Stimulated activated CD4-positive, alpha-beta T cell treated with anti-CD3 and anti-CD28 coated beads, Interleukin-1b, Interleukin-23, amount 100 ng/mL, for 4 hours (primary cell): ENCODE measurements at regions not wholly inside any gene's neighbourhood (a gene's known extent, or its start where the extent isn't known, plus 50 kb on each side); places are given as distances from the start of the nearest gene placed in this dataset.
"Not testable (repeated sequence)": the region's sequence is repeated elsewhere in the genome, so short reads cannot be mapped to it uniquely, and the experiment has no call there.

Experiments
- DNase-seq, 2 donors: peaks; one replicate each; pipeline ENCODE4 v3.0.0-alpha.2; 2020; ENCODE audit warnings: low read depth in 2 of 2

DNA sequence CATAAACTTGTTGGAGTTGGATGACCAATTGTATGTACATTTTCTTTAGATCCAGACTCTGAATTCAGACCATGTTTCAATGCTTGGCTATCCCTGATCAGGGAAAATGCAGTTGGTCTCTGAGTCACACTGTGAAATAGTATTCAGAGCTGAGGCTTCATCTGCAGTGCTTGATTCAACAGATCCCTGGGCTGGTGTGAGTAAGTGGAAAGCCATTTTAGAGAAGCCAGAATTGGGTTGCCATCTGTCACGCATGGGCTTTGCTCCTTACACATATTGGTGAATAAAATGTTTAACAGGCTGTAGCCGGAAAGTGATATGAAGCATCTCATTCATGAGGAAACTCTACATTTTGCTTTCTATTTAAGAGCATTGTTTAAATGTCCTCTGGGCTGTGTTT, 50.0 kb upstream of the ACYP2 start:
- DNase-seq: no peak

DNA sequence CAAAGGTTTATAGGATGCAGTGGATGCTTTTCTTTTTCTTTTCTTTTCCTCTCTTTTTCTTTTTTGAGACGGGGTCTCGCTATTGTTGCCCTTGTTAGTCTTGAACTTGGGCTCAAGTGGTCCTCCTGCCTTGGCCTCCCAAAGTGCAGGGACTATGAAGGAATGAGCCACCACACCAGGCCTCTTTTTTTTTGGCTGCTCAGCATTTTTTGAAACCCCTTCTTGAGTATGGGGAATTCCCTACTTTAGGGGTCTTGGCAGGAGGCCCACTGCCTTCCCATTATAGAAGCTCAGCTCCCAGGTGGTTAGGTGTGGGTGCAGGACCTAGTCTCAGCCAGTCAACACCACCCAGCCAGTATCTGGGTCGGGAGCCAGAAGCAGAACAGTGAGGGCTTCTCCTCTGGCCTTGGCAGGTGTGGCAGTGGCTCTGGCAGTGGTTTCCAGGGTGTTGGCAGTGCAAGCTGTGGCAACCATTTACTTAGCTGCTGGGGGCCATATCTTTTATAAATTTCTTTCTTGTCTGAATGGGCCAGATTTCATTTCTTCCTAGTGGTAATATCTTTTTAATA, 51.4 kb upstream of the ACYP2 start:
- DNase-seq: no peak

DNA sequence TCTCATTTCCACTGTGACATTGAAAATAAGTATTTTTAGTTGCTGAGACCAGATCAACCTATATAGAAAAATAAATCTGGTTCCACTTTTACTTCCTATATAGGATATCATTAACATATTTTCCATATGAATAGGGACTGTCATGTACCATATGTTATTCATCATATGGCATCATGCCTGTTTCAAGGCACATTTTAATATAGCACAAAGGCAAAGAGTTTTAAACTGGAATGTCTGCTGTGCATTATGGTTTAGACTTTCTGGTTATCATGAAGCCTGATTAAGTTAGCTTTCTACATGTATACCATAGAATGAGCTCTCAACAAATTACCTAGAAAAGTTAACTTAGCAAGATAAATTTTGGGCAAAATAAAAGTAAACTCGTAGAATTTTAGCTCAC, 53.0 kb upstream of the ACYP2 start:
- DNase-seq: no peak

DNA sequence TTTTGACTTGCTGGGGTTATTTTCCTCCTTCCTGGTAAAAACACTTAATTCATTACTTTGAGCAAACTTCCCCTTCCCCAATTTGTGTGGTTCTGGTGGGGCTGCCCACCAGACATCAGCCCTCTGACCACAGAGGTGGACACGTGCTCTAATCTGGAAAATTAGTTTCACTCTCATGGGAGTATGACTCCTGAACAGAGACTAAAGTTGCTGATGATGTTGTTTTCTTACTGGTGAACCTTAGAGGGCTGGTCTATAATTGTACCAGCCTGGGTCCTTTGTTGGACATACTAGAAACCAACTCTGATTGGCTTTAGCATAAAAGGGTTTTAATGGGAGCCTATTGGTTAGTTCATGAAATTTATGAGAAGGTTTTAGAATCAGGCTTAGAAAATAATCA, 54.1 kb upstream of the ACYP2 start:
- no peak for DNase-seq

DNA sequence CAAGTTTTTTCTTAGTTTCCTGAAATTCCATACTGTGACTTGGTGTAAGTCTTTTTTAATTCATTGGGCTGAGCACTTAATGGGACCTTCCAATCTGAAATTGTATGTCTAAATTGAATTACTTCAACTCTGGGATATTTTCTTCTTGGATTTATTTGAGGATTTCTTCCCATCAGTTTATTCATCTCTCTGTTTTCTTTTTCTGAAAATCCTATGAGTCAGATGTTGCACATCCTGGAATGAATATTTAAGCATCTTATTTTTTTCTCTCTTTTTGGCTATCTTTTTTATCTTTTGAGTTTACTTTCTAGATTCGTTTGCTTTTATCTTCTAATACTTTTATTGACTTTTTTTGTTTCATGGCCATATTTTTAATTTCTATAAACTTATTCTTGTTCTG, 55.4 kb upstream of the ACYP2 start:
- no peak for DNase-seq

DNA sequence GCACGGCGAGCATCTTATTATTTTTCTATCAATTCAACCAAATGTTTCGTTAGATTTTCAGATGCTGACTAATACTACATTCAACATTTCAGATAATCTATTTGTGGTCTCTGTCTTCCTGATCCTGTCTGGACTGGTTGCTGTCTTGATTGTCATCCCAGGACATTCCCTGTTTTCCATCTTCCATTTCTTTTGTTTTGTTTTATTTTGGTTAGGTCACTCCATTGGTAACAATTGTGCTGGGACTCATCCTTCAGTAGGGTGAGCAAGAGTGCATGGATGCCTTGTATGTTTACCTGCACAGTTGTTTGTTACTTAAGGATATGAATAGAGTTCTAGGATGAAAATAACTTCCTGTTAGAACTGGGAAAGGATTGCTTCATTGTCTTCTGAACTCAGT, 55.9 kb upstream of the ACYP2 start:
- no peak for DNase-seq

DNA sequence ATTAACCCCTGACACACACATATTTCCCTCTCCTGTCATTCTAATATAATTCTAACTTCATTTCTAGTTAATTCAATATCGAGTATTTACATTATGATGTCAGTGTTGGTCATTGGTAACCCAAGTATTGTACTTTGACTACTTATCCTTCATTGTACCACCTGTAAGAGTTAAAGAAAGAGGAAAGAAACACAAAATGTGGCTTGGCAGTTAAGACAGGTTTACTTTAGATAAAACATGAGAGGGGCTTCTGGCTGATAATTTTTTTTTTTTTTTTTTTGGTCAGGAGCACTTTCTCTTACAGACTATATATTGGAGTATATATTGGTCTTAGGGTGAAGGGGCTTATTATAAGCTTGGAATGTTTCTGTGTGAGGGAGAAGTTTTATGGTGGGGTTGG, 57.0 kb upstream of the ACYP2 start:
- no peak for DNase-seq

DNA sequence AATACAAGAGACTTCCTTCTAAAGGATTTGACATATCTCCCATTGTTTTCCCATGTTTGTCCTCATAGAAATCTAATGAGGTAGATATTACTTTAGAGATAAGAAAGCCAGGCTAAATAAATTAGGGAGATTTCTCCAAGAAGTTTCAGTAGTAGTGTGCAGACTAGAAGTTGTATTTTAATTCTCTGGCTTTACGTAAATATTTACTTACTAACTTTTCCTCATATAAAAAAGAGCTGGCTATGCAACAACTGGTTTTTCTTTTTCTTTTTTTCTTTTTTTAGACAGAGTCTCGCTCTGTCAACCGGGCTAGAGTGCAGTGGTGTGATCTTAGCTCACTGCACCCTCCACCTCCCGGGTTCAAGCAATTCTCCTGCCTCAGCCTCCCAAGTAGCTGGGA, 60.6 kb upstream of the ACYP2 start:
- DNase-seq: no peak

DNA sequence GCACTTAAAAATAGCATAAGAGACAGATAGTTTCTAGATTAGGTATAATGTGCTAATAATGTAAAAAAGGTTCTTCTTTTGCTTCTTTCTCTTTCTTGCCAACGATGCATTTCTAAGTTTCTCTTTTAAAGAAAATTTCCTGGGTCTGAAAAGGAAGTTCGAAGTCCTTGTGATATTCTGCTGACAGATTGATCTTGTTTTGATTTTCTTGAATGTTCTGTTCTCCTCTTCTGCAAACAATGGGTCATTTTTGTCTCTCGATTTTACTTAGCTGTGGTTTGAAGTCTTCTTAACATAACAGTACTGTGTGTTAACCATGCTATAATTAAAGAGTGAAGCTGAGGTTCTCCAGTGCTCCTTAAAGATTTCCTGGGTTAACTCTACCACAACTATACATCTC, 61.1 kb upstream of the ACYP2 start:
- no peak for DNase-seq

DNA sequence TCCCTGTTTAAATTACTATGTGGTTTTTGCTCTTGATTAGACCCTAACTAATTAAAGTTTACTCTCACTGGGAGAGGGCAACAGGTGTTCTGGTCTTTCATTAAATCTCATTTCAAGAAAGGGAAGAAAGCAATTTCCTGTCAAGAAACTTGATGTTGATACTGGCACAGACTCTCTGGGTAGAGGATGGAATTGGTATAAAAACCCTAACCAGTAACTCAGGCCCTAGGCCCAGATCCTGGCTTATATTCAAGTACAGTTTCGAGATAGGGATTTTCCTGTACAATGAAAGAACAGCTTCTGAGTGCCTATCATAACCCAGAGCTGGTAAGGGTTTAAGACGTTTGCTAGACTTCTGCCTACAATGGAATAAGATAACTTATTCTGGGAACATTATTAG, 61.6 kb upstream of the ACYP2 start:
- no peak for DNase-seq

DNA sequence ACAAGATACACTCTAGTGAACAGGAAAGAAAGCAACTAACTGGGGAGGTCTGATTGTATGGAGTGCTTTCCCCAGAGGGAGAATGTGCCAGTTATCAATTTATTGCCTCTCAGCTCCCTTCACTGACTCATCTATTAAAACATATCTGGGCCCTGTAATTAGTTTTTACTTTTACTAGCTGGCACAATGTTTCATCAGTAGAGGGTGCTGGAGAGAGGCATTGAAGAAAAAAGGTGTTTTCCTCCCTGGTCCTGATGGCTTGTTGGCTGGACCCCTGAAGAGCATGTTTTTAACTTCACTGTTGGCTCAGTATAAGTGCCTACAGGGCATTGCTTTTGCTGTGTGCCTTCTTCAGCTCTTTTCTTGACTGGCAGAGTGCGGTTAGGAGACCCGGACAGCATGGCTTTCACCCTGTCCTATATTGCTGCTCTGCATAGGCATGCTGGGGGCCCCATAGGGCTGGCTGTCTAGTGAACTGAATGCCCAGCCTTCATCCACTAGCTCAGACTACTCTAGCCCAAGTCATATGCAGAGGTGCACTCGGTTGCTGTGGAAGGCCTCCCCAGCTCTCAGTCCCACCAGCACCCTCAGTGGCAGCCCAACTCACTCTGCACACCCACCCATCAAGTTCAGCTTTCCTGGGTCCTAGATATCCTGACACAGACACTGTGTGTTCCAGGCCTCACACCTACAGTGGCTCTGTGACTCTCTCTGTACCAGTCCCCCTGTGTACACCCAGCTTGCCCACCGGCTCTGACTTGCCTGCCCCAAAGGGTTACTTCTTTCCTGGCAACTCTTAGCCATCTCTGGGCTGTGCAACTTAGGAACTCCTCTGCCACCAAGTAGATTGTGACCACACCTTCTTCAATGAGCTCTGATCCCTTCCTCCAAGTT, 62.3 kb upstream of the ACYP2 start:
- DNase-seq: no peak

DNA sequence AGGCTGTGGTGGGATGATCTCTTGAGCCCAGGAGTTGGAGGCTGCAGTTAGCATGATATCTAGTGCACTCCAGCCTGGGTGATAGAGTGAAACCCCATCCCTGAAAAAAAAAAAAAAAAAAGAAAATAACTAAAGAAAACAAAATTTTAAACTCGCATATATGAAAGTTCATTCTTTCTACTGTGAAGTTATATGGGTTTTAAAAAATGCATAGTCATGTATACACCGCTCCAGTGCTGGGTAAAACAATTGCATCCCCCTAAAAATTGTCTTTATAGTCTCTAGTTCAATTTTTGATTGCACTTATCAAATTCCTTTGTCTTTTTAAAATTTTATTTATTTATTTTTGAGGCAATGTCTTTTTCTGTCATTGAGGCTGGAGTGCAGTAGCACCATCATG, 65.0 kb upstream of the ACYP2 start:
- no peak for DNase-seq

DNA sequence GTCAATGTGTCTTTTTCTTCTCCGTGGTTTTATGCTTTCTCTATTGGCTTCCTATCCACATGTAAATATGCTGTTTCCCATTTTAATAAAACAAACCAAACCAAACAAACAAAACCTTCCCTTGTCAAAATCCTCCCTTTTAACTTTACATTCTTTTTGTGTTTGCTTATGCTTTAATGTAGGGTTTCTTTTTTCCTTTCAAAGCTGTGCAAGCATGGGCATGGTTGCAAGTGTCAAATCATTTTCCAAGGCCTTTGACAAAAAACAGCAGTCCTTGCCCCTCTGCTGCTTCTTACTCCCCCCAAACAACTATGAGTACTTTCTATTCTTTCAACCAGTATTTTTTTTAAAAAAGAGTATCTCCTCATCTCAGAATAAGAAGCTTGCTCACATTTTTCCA, 66.0 kb upstream of the ACYP2 start:
- DNase-seq: no peak

DNA sequence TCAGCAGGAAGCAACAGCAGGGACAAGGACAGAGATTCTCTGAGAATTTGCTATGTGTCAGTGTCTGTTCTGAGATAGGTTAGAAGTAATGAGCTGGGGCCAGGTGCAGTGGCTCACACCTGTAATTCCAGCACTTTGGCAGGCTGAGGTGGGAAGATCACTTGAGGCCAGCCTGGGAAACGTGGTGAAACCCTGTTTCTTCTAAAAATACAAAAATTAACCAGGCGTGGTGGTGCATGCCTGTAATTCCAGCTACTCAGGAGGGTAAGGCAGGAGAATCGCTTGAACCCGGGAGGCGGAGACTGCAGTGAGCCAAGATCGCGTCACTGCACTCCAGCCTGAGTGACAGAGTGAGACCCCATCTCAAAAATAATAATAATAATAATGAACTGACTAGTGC, 66.5 kb upstream of the ACYP2 start:
- not testable (repeated sequence) for DNase-seq

DNA sequence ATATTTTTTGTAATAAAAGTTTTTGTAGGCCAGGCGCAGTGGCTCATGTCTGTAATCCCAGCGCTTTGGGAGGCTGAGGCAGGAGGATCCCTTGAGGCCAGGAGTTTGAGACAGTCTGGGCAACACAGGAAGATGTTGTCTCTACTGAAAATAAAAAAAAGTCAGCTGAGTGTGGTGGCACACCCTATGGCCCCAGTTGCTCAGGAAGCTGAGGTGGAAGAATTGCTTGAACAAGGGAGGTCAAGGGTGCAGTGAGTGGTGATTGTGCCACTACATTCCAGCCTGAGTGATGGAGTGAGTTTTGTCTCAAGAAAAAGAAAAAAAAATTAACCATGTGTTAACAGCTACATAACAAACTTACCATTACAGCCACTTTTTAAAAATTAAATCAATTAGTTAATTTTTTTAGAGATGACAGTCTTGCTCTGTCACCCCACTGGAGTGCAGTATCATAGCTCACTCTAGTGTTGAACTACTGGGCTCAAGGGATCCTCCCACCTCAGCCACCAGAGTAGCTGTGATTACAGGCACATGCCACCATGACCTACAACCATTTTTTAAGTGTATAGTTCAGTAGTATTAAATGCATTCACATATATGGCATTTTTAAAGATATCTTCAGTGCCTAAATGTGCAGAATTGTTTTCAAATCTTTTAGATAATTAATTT, 67.2 kb upstream of the ACYP2 start:
- DNase-seq: no peak

DNA sequence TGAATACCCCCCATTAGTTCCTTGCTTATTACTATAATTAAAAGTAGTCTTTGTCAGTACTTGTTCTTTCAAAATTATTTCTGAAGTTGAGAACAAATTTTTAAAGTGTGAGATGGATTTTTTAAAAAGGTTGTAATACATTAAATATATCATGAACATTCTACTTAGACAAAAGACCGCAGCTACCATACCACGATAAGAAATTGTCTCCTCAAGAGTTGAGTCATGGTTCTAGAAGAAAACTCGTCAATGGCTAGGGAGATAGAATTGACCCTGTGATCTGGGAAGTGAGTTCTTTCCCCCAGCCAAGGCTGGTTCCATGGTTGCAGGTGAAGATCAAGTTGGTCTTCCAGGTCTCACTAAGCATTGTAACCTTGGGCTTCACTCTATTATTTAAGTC, 67.8 kb upstream of the ACYP2 start:
- DNase-seq: no peak

DNA sequence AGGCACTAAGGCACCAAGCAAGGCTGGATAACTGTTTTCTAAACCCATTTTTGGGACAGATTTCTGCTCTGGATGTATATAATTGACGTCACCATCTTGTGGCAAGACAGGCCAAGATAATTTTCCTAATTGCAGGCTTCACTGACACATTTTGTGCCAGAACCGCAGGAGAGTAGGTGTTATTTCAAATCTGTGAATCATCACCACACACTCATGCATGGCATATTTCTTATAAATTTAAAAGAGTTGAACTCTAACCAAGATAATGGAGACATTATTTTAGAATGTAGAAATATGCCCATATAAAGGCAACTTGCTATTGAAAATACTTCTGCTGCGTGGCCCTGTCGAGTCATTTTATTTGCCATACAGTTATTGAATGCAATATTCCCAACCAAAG, 68.3 kb upstream of the ACYP2 start:
- DNase-seq: no peak

DNA sequence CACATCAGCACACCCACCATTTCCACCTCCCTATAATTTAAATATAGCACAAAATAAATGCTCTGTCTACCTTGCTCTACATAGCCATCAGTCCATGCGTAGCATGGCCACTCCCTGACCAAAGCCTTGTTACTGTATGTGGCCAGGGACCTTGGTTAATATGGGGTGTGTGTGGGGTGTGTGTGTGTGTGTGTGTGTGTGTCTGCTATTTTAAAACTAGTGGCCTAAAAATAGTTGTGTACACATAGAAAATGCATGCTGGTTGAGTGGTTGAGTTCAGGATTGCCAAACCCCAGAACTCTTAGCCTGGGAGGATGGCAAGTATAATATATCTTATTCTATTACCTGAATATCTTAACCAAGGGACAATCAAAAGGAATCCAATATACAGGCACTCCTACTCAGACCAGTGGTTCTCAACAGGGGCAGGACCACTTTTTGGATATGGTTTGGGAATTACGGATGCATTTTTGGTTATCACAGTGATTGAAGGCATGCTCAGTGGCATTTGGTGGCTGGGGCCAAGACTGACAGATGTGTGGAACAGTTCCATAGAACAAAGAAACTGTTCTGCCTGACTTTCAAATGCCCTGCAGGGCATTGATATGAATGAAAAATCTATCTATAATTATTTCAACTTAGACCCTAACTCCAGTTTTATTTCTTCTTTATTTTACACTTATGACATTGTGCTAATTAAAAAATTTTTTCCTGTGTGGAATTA, 72.3 kb upstream of the PSME4 start:
- no peak for DNase-seq

DNA sequence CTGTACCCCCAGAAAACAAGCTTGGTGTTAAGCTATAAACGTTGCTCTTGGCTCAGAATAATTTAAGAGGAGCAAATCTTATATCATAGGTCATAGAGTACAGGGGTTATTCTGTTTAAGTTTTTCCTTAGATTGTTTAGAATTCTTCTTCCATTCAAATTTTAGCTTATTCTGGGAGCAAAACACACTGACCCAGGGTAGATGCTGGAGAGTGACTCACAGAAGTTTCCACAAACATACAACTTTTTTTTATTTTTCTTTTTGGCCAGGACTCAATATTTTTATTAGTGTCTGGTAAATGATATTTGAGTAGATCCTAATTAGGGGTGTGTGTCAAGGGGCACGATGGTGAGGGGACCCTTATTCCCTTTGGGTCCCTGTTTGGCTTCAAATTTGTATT, 71.5 kb upstream of the PSME4 start:
- DNase-seq: no peak

DNA sequence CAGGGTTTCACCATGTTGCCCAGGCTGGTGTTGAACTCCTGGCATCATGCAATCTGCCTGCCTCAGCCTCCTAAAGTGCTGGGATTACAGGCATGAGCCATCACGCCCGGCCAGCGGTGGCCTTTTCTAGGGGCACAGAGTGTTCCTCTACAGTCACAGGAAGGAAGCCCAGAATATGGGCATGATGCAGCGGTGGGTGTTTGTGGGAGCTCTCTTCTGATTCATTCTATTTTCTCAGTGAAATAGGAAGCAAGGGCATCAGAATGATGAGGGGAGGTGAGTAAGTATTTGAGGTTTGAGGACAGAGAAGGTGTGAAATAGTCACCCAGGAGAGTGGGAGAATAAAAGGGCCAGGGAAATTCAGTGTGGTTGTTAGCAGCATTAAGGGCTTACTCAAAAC, 70.3 kb upstream of the PSME4 start:
- DNase-seq: peak; percentile 12 to 32

DNA sequence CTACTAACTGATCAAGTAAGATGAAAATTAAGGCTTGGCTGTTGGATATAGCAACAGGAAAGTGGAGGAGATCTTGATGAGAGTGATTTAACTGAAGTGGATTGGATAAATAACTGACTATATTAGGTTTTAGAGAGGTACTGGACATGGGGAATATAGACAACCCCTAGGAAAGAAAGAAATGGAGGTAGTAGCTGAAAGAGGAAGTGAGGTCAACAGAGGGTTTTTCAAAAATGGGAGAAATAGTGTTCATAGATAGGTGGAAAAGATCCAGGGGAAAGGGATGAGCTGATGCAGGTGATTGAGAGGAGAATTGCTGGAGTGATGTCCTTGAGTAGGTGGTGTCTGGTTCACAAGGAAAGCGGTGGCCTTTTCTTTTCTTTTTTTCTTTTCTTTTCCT, 69.9 kb upstream of the PSME4 start:
- no peak for DNase-seq

DNA sequence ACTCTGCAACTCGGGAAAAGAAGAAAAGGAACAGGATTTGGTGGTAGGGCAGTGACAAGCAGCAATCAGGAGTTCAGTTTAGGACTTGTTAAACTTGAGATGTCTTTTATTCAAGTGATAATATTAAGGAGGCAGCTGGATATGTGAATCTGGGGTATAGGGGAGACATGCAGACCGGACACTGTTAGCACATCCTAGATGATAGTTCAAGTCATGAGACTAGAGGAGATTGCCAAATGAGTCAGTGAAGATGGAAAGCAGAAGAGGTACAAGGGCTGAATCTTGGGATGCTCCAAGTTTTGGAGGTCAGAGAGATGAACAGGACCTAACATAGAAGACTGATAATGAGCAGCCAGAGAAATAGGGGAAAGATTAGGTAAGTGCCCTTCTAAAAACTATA, 69.5 kb upstream of the PSME4 start:
- no peak for DNase-seq

DNA sequence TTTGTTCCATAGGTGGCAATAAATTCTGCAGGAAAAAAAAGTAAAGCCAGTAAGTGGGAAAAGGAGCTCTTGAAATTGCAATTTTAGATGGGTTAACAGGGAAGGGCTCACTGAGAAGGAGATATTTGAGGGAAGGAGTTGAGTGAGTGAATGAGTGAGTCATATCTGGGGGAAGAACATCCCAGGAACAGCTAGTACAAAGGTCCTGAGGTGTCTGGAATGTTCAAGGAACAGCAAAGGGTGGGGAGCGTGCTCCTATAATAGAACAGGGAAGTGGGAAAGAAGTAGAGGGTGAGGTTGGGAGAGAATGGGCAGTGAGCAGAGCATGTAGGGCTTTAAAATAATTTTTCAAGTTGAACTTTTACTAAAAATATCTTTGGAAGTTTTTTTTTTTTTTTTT, 68.0 kb upstream of the PSME4 start:
- DNase-seq: no peak
